ENCODE measurements at regions not wholly inside any gene's neighbourhood (a gene's known extent, or its start where the extent isn't known, plus 50 kb on each side); places are given as distances from the start of the nearest gene placed in this dataset.

DNA sequence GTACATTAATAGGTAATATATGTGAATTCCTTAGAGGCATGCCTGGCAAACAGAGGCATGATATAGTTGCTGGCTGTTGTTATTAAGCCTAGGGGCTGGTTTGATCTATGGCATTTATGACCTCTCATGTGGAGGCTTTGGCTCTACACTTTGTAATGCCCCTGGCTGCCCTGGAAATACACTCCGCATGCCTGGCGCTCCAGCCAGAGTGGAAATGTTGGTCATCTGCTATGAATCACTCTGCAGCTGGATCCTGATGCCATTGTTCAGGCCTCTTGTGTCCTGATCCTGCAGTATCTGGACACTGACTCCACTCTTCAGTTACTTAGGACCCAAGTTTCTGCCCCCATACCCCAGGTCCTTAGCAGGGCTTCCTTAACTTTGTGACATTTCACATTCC, 200.5 kb upstream of the PCSK2 start:
- no peak for TF ChIP-seq ZFP3 (tag by site-specific recombination; IDR thresholded peaks at IDR 0.05; ENCODE audit: low read depth)
- TF ChIP-seq CTCF (tag by site-specific recombination; IDR thresholded peaks at IDR 0.05), result no peak
- TF ChIP-seq, protein P1, sequence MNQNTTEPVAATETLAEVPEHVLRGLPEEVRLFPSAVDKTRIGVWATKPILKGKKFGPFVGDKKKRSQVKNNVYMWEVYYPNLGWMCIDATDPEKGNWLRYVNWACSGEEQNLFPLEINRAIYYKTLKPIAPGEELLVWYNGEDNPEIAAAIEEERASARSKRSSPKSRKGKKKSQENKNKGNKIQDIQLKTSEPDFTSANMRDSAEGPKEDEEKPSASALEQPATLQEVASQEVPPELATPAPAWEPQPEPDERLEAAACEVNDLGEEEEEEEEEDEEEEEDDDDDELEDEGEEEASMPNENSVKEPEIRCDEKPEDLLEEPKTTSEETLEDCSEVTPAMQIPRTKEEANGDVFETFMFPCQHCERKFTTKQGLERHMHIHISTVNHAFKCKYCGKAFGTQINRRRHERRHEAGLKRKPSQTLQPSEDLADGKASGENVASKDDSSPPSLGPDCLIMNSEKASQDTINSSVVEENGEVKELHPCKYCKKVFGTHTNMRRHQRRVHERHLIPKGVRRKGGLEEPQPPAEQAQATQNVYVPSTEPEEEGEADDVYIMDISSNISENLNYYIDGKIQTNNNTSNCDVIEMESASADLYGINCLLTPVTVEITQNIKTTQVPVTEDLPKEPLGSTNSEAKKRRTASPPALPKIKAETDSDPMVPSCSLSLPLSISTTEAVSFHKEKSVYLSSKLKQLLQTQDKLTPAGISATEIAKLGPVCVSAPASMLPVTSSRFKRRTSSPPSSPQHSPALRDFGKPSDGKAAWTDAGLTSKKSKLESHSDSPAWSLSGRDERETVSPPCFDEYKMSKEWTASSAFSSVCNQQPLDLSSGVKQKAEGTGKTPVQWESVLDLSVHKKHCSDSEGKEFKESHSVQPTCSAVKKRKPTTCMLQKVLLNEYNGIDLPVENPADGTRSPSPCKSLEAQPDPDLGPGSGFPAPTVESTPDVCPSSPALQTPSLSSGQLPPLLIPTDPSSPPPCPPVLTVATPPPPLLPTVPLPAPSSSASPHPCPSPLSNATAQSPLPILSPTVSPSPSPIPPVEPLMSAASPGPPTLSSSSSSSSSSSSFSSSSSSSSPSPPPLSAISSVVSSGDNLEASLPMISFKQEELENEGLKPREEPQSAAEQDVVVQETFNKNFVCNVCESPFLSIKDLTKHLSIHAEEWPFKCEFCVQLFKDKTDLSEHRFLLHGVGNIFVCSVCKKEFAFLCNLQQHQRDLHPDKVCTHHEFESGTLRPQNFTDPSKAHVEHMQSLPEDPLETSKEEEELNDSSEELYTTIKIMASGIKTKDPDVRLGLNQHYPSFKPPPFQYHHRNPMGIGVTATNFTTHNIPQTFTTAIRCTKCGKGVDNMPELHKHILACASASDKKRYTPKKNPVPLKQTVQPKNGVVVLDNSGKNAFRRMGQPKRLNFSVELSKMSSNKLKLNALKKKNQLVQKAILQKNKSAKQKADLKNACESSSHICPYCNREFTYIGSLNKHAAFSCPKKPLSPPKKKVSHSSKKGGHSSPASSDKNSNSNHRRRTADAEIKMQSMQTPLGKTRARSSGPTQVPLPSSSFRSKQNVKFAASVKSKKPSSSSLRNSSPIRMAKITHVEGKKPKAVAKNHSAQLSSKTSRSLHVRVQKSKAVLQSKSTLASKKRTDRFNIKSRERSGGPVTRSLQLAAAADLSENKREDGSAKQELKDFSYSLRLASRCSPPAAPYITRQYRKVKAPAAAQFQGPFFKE (tag by site-specific recombination; IDR thresholded peaks at IDR 0.05; ENCODE audit: borderline replicate concordance), result no peak
- TF ChIP-seq ZNF571 (tag by site-specific recombination; IDR thresholded peaks at IDR 0.05), result no peak
- no peak for TF ChIP-seq ZNF24 (tag by site-specific recombination; IDR thresholded peaks at IDR 0.05)
- TF ChIP-seq, protein P2, sequence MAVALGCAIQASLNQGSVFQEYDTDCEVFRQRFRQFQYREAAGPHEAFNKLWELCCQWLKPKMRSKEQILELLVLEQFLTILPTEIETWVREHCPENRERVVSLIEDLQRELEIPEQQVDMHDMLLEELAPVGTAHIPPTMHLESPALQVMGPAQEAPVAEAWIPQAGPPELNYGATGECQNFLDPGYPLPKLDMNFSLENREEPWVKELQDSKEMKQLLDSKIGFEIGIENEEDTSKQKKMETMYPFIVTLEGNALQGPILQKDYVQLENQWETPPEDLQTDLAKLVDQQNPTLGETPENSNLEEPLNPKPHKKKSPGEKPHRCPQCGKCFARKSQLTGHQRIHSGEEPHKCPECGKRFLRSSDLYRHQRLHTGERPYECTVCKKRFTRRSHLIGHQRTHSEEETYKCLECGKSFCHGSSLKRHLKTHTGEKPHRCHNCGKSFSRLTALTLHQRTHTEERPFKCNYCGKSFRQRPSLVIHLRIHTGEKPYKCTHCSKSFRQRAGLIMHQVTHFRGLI (tag by site-specific recombination; IDR thresholded peaks at IDR 0.05), result no peak
- TF ChIP-seq PBX3 (CRISPR knock-in tag; IDR thresholded peaks at IDR 0.05), result no peak
- no peak for TF ChIP-seq ZNF660 (tag by site-specific recombination; IDR thresholded peaks at IDR 0.05)
- no peak for TF ChIP-seq KLF16 (tag by site-specific recombination; IDR thresholded peaks at IDR 0.05)
- TF ChIP-seq MEIS1 (CRISPR knock-in tag; IDR thresholded peaks at IDR 0.05; ENCODE audit: borderline replicate concordance), result no peak
- no peak for TF ChIP-seq ZFP37 (tag by site-specific recombination; IDR thresholded peaks at IDR 0.05)
- TF ChIP-seq ZFP41 (tag by site-specific recombination; IDR thresholded peaks at IDR 0.05; ENCODE audit: borderline replicate concordance), result no peak
- TF ChIP-seq REPIN1 (tag by site-specific recombination; IDR thresholded peaks at IDR 0.05; ENCODE audit: low read depth), result no peak

Measured in HEK293 (cell line).